ENCODE measurements at regions not wholly inside any gene's neighbourhood (a gene's known extent, or its start where the extent isn't known, plus 50 kb on each side); places are given as distances from the start of the nearest gene placed in this dataset.
"Not testable (repeated sequence)": the region's sequence is repeated elsewhere in the genome, so short reads cannot be mapped to it uniquely, and the experiment has no call there.

DNA sequence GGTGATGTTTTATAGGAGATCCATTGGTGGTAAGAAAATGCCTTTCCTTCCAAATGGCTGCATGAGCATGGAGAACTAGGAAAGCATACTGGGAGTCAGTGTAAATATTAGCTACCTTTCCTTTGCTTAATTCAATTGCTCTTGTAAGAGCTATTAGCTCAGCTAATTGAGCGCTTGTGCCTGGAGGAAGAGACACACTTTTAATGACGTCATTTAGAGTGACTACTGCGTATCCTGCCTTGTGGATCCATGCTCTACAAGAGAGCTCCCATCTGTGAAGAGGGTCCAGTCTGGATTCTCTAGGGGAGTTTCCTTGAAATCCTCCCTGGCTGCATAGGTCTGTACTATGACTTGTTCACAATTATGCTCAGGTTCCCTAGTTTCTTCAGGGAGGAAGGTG is 63.8 kb upstream of the ARRDC3 start:
- not testable (repeated sequence) for DNase-seq (ENCODE audit: low spot score)

GRCh38 chr5:91443761-91444467 is 60.8 kb upstream of the ARRDC3 start:
- DNase-seq (ENCODE audit: low spot score): no peak

DNA sequence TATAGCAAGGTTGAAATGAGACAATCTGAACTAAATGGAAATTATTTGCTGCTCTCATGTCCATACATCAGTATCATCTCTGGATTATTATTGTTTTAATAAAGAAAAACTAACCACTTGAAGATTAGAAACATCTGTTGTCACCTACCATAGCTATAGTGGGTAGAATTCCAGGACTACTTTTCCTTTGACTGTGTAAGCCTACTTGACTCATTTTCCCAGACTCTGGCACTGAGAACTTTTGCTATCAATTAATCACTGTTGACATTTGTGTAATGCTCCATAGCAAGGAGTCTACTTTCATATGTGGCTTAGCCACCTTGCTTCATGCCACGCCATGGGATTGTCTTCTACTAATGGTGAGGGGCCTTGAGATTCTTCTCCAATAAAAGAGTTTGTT is 59.9 kb upstream of the ARRDC3 start:
- DNase-seq (ENCODE audit: low spot score): no peak

- no peak for DNase-seq (ENCODE audit: low spot score)
These were observed 58.0 kb upstream of the ARRDC3 start for GRCh38 chr5:91441082-91441481.

- DNase-seq (ENCODE audit: low spot score): no peak
These were observed 55.8 kb upstream of the ARRDC3 start for GRCh38 chr5:91438871-91439270.

GRCh38 chr5:91436241-91436640 is 53.1 kb upstream of the ARRDC3 start:
- no peak for DNase-seq (ENCODE audit: low spot score)

DNA sequence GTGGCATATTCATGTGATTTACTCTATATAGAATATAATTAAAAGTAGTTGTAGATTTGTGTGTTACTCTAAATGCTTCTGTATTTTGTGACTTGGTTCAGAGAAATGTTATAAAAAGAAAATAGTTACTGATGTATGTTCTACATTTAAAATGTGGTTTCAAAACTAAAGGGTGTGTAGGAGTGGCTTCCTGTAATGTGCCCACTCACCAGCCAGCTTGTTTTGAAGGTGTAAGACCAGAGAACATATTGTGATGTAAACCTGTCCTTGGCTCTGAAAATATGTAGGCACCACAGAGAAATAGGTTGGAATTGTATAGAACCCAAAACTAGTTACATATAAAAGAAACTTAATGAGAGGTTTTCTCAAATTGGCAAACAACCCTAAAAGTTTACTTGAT is 51.2 kb upstream of the ARRDC3 start:
- DNase-seq (ENCODE audit: low spot score): no peak

DNA sequence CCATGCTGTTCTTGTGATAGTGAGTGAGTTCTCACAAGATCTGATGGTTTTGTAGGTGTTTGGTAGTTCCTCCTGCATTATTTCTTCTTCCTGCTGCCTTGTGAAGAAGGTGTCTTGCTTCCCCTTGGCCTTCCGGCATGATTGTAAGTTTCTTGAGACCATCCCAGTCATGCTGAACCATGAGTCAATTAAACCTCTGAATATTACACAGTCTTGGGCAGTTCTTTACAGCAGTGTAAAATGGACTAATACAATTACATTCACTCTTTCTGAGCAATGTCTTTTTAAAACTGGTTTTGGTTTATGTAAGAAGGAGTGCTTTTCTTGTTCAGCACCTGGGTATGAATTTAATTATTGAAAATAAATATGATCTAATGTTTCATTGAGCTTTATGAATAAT is 50.7 kb upstream of the ARRDC3 start:
- no peak for DNase-seq (ENCODE audit: low spot score)

Measured in umbilical cord (tissue), 1 donor.